Neural crest cell (in vitro differentiated cells): ENCODE measurements at regions not wholly inside any gene's neighbourhood (a gene's known extent, or its start where the extent isn't known, plus 50 kb on each side); places are given as distances from the start of the nearest gene placed in this dataset.
A peak's percentile ranks its signal among the peaks of the same experiment; 100 is the strongest.

Source experiments
- DNase-seq: peaks from one replicate; pipeline ENCODE4 v3.0.0; 2021; ENCODE audit warnings: low read depth, mixed read lengths, low spot score
- H3K27ac Mint-ChIP-seq: one replicate; pipeline ENCODE4 v1.8.0; 2021; ENCODE audit warnings: mild to moderate bottlenecking, mixed read lengths; ENCODE audit not compliant: unreplicated experiment
- H3K27me3 Mint-ChIP-seq: 2 replicates; pipeline ENCODE4 v1.8.0; 2021; ENCODE audit warnings: low read depth, mild to moderate bottlenecking, mixed read lengths
- H3K36me3 Mint-ChIP-seq: 2 replicates; pipeline ENCODE4 v1.8.0; 2021; ENCODE audit warnings: low read depth, mild to moderate bottlenecking, mixed read lengths
- H3K4me1 Mint-ChIP-seq: 2 replicates; pipeline ENCODE4 v1.8.0; 2021; ENCODE audit warnings: mixed read lengths
- H3K4me3 Mint-ChIP-seq: one replicate; pipeline ENCODE4 v1.8.0; 2021; ENCODE audit warnings: mild to moderate bottlenecking, mixed read lengths
- H3K9me3 Mint-ChIP-seq: 2 replicates; pipeline ENCODE4 v1.8.0; 2021; ENCODE audit warnings: mixed read lengths
- TF ChIP-seq, protein P1 (sequence below): fragments of 200-600 bp; sonication (generic); conservative IDR thresholded peaks from 2 replicates; pipeline ENCODE4 v1.5.0; 2021; ENCODE audit warnings: antibody characterized with exemption, mild to moderate bottlenecking

GRCh38 chr9:95749493-95749892 is 126.0 kb upstream of the ERCC6L2 start:
- Mint-ChIP-seq H3K4me3 (no peak overlapping the region), H3K9me3 (no peaks in the 10 kb centered on the region), H3K36me3 (no peaks in the 10 kb centered on the region), H3K27me3 (peaks cover 43% of the 10 kb centered on the region), H3K27ac (no peak overlapping the region), H3K4me1 (peaks cover 32% of the 10 kb centered on the region)
- no peak for DNase-seq
- TF ChIP-seq, protein P1, sequence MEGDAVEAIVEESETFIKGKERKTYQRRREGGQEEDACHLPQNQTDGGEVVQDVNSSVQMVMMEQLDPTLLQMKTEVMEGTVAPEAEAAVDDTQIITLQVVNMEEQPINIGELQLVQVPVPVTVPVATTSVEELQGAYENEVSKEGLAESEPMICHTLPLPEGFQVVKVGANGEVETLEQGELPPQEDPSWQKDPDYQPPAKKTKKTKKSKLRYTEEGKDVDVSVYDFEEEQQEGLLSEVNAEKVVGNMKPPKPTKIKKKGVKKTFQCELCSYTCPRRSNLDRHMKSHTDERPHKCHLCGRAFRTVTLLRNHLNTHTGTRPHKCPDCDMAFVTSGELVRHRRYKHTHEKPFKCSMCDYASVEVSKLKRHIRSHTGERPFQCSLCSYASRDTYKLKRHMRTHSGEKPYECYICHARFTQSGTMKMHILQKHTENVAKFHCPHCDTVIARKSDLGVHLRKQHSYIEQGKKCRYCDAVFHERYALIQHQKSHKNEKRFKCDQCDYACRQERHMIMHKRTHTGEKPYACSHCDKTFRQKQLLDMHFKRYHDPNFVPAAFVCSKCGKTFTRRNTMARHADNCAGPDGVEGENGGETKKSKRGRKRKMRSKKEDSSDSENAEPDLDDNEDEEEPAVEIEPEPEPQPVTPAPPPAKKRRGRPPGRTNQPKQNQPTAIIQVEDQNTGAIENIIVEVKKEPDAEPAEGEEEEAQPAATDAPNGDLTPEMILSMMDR: no peak

- Mint-ChIP-seq H3K27ac (peak overlapping the region; percentile 16), H3K36me3 (no peaks in the 10 kb centered on the region), H3K4me1 (peaks cover 24% of the 10 kb centered on the region), H3K9me3 (no peaks in the 10 kb centered on the region), H3K4me3 (no peak overlapping the region), H3K27me3 (peaks cover 20% of the 10 kb centered on the region)
- TF ChIP-seq, protein P1: no peak
- no peak for DNase-seq
These were observed 128.9 kb upstream of the ERCC6L2 start for GRCh38 chr9:95746408-95747180.

GRCh38 chr9:95742821-95743220 is 132.7 kb upstream of the ERCC6L2 start:
- H3K27ac Mint-ChIP-seq: no peak overlapping the region
- H3K4me1 Mint-ChIP-seq: peaks cover 35% of the 10 kb centered on the region
- H3K36me3 Mint-ChIP-seq: no peaks in the 10 kb centered on the region
- TF ChIP-seq, protein P1: no peak
- no peak overlapping the region for H3K4me3 Mint-ChIP-seq
- no peak for DNase-seq
- peaks cover 2% of the 10 kb centered on the region for H3K27me3 Mint-ChIP-seq
- H3K9me3 Mint-ChIP-seq: no peaks in the 10 kb centered on the region

DNA sequence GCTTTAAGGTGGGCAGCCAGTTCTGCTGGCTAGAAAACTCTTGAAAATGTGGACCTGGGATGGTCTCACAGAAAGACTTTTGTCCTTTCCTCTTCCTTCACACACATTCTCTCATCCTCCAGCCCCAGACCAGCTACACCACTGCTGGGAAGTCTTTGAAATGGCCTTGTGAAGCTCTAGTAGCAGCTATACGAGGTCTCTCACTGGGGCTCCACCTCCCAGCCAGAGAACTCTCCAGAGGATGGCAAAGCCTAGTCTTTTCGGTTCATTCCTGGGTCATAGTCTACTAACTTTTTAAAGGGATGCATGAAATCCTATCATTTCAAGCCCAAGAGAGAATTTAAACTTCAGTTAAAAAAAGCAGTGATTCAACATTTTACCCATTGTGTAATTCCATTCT is 133.9 kb upstream of the ERCC6L2 start:
- Mint-ChIP-seq H3K27ac (peak overlapping the region; percentile 82), H3K4me3 (no peak overlapping the region), H3K9me3 (no peaks in the 10 kb centered on the region), H3K27me3 (peaks cover 2% of the 10 kb centered on the region), H3K4me1 (peaks cover 24% of the 10 kb centered on the region), H3K36me3 (no peaks in the 10 kb centered on the region)
- DNase-seq: no peak
- TF ChIP-seq, protein P1: no peak

DNA sequence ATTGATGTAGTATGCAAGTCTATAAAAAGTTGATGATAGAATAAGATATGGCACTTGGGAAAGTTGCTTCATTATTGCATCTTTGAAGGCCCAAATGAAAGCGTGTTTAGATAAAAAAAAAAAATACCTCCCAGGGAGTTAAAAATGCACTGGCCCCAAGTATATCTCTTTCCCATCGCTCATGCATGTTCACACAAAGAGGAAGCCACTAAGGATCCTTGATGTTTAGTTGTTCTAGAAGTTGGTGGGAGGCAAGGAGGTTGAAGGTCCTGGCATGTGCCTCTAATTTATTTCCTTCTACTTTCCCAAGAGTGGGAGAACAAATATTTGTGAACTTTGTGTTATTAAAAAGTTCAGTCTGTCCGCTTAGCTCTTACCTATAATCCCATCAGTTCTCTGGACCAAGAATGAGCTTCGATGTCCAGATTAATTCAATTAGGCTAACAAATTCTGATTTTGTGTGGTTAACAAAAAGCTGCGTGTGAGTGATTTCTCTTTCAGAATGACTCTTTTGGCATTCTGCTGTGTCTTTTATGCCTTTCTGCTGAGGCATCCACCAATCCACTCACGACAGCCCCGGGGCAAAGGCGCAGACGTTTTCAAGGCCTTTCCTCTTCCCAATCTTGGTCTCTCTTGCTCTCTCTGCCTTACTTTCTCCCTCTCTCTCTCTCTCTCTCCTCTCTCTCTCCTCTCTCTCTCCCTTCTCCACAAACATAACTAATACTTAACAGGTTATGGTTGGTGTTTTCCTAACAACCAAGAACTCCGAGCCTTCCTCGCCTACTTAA is 135.1 kb upstream of the ERCC6L2 start:
- Mint-ChIP-seq H3K27me3 (peaks cover 2% of the 10 kb centered on the region), H3K27ac (peak overlapping the region; percentile 46), H3K4me3 (no peak overlapping the region)

More for the DNA sequence above, 135.1 kb upstream of the ERCC6L2 start:
- no peaks in the 10 kb centered on the region for H3K36me3 Mint-ChIP-seq
- H3K9me3 Mint-ChIP-seq: no peaks in the 10 kb centered on the region
- peaks cover 25% of the 10 kb centered on the region for H3K4me1 Mint-ChIP-seq
- DNase-seq: no peak
- TF ChIP-seq, protein P1: no peak
